ENCODE measurements at regions not wholly inside any gene's neighbourhood (a gene's known extent, or its start where the extent isn't known, plus 50 kb on each side); places are given as distances from the start of the nearest gene placed in this dataset.

DNA sequence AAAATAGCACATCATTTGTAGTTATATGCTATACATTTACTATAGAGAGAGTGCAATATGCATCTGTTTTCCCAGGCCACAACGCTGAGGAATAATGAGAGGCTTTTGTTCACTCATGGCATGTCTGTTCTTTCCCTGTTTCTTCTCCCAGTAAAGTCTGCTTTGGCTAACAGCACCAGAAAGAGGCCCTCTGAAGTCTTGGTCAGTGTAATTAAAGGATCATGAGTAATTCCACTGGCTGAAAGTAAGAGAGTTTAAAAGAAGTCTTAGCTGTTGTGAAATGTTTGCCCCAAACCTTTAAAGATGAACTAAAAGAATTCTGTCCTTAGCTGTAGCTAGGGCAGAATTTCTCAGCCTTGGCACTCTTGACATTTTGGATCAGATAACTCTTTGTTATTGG is 228.8 kb downstream of the TLE4 start:
- TF ChIP-seq, protein P1, sequence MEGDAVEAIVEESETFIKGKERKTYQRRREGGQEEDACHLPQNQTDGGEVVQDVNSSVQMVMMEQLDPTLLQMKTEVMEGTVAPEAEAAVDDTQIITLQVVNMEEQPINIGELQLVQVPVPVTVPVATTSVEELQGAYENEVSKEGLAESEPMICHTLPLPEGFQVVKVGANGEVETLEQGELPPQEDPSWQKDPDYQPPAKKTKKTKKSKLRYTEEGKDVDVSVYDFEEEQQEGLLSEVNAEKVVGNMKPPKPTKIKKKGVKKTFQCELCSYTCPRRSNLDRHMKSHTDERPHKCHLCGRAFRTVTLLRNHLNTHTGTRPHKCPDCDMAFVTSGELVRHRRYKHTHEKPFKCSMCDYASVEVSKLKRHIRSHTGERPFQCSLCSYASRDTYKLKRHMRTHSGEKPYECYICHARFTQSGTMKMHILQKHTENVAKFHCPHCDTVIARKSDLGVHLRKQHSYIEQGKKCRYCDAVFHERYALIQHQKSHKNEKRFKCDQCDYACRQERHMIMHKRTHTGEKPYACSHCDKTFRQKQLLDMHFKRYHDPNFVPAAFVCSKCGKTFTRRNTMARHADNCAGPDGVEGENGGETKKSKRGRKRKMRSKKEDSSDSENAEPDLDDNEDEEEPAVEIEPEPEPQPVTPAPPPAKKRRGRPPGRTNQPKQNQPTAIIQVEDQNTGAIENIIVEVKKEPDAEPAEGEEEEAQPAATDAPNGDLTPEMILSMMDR (IDR thresholded peaks at IDR 0.05; ENCODE audit: control extremely low read depth in 1 of 3, insufficient read depth in 1 of 3, low read depth in 1 of 3, low read length in 3 of 3) = no peak
- TF ChIP-seq SIRT6 (IDR thresholded peaks at IDR 0.05; ENCODE audit: low read length) = no peak
- no peak for TF ChIP-seq POLR2A (IDR thresholded peaks at IDR 0.05; ENCODE audit: control extremely low read depth in 1 of 2, low read depth in 2 of 2, low read length in 2 of 2)
